ENCODE measurements at regions not wholly inside any gene's neighbourhood (a gene's known extent, or its start where the extent isn't known, plus 50 kb on each side); places are given as distances from the start of the nearest gene placed in this dataset.
"Not testable (repeated sequence)": the region's sequence is repeated elsewhere in the genome, so short reads cannot be mapped to it uniquely, and the experiment has no call there.

GRCh38 chr1:90357995-90358394 is 359.1 kb downstream of the BARHL2 start:
- no peak for DNase-seq (ENCODE audit: low spot score)
- ATAC-seq = no peak

- no peak for ATAC-seq
- DNase-seq (ENCODE audit: low spot score) = no peak
Observed at GRCh38 chr1:90356991-90357390, 360.1 kb downstream of the BARHL2 start.

GRCh38 chr1:90356101-90356500 is 361.0 kb downstream of the BARHL2 start:
- DNase-seq (ENCODE audit: low spot score) (no peak), ATAC-seq (no peak)

- DNase-seq (ENCODE audit: low spot score) (no peak), ATAC-seq (no peak)
Observed at GRCh38 chr1:90354704-90355103, 359.8 kb downstream of the ZNF326 start.

GRCh38 chr1:90351019-90351418 is 356.1 kb downstream of the ZNF326 start:
- DNase-seq (ENCODE audit: low spot score) (no peak), ATAC-seq (no peak)

GRCh38 chr1:90349510-90349909 is 354.6 kb downstream of the ZNF326 start:
- DNase-seq (ENCODE audit: low spot score) = no peak
- ATAC-seq = no peak

- DNase-seq (ENCODE audit: low spot score) (no peak), ATAC-seq (no peak)
Observed at GRCh38 chr1:90348934-90349333, 354.0 kb downstream of the ZNF326 start.

- ATAC-seq; DNase-seq (ENCODE audit: low spot score): not testable (repeated sequence)
Observed at GRCh38 chr1:90348459-90348858, 353.5 kb downstream of the ZNF326 start.

- ATAC-seq (no peak), DNase-seq (ENCODE audit: low spot score) (no peak)
Observed at GRCh38 chr1:90347366-90347765, 352.5 kb downstream of the ZNF326 start.

GRCh38 chr1:90346757-90347156 is 351.8 kb downstream of the ZNF326 start:
- ATAC-seq (no peak), DNase-seq (ENCODE audit: low spot score) (no peak)

GRCh38 chr1:90346349-90346748 is 351.4 kb downstream of the ZNF326 start:
- DNase-seq (ENCODE audit: low spot score) (no peak), ATAC-seq (no peak)

GRCh38 chr1:90344963-90345730 is 350.2 kb downstream of the ZNF326 start:
- ATAC-seq = no peak
- no peak for DNase-seq (ENCODE audit: low spot score)

- no peak for ATAC-seq
- DNase-seq (ENCODE audit: low spot score) = no peak
Observed at GRCh38 chr1:90341516-90341915, 346.6 kb downstream of the ZNF326 start.

GRCh38 chr1:90340606-90341005 is 345.7 kb downstream of the ZNF326 start:
- no peak for ATAC-seq
- no peak for DNase-seq (ENCODE audit: low spot score)

GRCh38 chr1:90339811-90340210 is 344.9 kb downstream of the ZNF326 start:
- ATAC-seq (no peak), DNase-seq (ENCODE audit: low spot score) (no peak)

GRCh38 chr1:90336552-90337324 is 341.8 kb downstream of the ZNF326 start:
- ATAC-seq = no peak
- no peak for DNase-seq (ENCODE audit: low spot score)

GRCh38 chr1:90335558-90335957 is 340.6 kb downstream of the ZNF326 start:
- DNase-seq (ENCODE audit: low spot score) (no peak), ATAC-seq (no peak)

GRCh38 chr1:90334137-90334536 is 339.2 kb downstream of the ZNF326 start:
- ATAC-seq (no peak), DNase-seq (ENCODE audit: low spot score) (no peak)

- DNase-seq (ENCODE audit: low spot score) = no peak
- ATAC-seq = no peak
Observed at GRCh38 chr1:90325168-90325567, 330.3 kb downstream of the ZNF326 start.

GRCh38 chr1:90322186-90322585 is 327.3 kb downstream of the ZNF326 start:
- no peak for DNase-seq (ENCODE audit: low spot score)
- ATAC-seq = no peak

- DNase-seq (ENCODE audit: low spot score) (no peak), ATAC-seq (no peak)
Observed at GRCh38 chr1:90319918-90320317, 325.0 kb downstream of the ZNF326 start.

- ATAC-seq = no peak
- DNase-seq (ENCODE audit: low spot score) = no peak
Observed at GRCh38 chr1:90318431-90318830, 323.5 kb downstream of the ZNF326 start.
